Gastroesophageal sphincter (tissue), 4 donors: ENCODE measurements at regions not wholly inside any gene's neighbourhood (a gene's known extent, or its start where the extent isn't known, plus 50 kb on each side); places are given as distances from the start of the nearest gene placed in this dataset.
"Not testable (repeated sequence)": the region's sequence is repeated elsewhere in the genome, so short reads cannot be mapped to it uniquely, and the experiment has no call there.

Experiments used
- ATAC-seq: fragments of 150-250 bp; one replicate; pipeline ENCODE4 v1.9.1; 2016; ENCODE audit warnings: mild to moderate bottlenecking, moderate library complexity
- H3K27ac ChIP-seq, 4 donors: fragments of 200-600 bp; sonication (generic) in 3 of 4; 1 replicate in 3 of 4; 2 replicates in 1 of 4; pipeline ENCODE4 v1.5.1; 2016 to 2019
- H3K27me3 ChIP-seq: fragments of 200-600 bp; sonication (generic); one replicate; pipeline ENCODE4 v1.5.1; 2019
- H3K36me3 ChIP-seq, 2 donors: fragments of 200-600 bp; sonication (generic); one replicate each; pipeline ENCODE4 v1.5.1; 2019; ENCODE audit warnings: control low read depth in 1 of 2
- H3K4me1 ChIP-seq, 3 donors: fragments of 200-600 bp; sonication (generic); 1 replicate in 2 of 3; 2 replicates in 1 of 3; pipeline ENCODE4 v1.5.1; 2016 to 2019; ENCODE audit warnings: control low read depth in 2 of 3
- H3K4me3 ChIP-seq, 2 donors: fragments of 200-600 bp; sonication (generic); one replicate each; pipeline ENCODE4 v1.5.1; 2019; ENCODE audit warnings: mild to moderate bottlenecking in 1 of 2, moderate library complexity in 1 of 2
- H3K9me3 ChIP-seq, 3 donors: fragments of 200-600 bp; sonication (generic); one replicate each; pipeline ENCODE4 v1.5.1; 2017 to 2019; ENCODE audit warnings: control low read depth in 2 of 3
- CTCF ChIP-seq, 4 experiments: fragments of 200-600 bp in 2 of 4; fragments of 450-650 bp in 2 of 4; sonication (generic) in 1 of 4; IDR thresholded peaks; one replicate each; pipeline ENCODE4 v1.5.1; 2017 to 2019; ENCODE audit warnings: antibody characterized with exemption in 4 of 4, mild to moderate bottlenecking in 2 of 4, moderate library complexity in 2 of 4
- EP300 ChIP-seq: sonication (generic); formaldehyde crosslinking; IDR thresholded peaks from one replicate; pipeline ENCODE4 v1.6.1; 2017; ENCODE audit warnings: antibody characterized with exemption, mild to moderate bottlenecking
- POLR2A ChIP-seq, 2 donors: fragments of 450-650 bp; IDR thresholded peaks; one replicate each; pipeline ENCODE4 v1.6.1; 2017; ENCODE audit warnings: antibody characterized with exemption in 2 of 2, mild to moderate bottlenecking in 2 of 2, moderate library complexity in 1 of 2
- POLR2AphosphoS5 ChIP-seq: sonication (generic); formaldehyde crosslinking; IDR thresholded peaks from one replicate; pipeline ENCODE4 v1.6.1; 2017; ENCODE audit warnings: antibody characterized with exemption
- WGBS, 2 donors: methylation state at CpG; one replicate each; pipeline ENCODE4 v1.1.5; 2018; ENCODE audit warnings: low coverage in 1 of 2; 5-methylcytosine and 5-hydroxymethylcytosine counted together

DNA sequence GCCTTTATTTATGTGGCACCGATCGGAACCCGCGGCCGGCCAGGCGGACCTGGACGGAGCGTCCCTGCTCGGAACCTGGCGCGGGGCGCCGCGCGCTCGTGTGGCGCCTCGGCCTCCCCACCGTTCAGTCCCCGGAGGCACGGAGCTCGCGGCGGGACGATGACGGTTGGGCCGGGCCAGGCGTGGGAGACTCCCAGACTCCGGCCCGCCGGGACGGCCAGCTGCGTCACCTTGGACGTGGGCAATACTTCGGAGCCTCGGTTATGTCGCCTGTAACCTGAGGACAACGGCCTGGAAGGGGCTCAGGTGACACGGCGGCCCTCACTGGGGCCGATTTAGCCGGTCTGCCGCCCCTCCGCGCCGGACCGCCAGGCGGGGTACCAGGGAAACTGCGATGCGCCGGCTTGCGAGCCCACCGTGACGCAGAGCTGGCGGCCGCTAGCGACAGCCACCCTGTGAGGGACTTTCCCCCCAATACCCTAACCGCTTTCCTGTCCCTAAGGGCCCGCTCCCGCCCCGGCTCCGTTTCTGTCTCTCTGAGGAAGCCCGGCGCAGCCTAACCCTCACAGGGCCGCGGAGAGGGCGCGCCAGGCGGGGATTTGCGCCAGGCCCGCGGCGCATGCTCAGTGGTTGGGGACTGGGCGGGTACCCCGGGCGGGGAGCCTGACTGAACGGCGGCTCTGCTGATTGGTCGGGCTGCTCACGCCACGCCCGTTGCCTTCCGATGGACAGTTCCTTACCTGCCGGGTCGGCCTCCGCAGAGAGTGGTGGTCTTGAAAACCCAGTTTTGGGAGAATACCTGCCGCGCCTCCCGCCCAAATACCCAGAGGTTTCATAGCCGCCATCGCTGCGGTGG, 109.5 kb upstream of the DOCK9 start:
- Histone ChIP-seq H3K9me3 (no peaks in the 10 kb centered on the region), H3K4me3 (peak overlapping the region; percentile 91), H3K27me3 (no peaks in the 10 kb centered on the region), H3K36me3 (no peaks in the 10 kb centered on the region), H3K27ac (peak overlapping the region; percentile 93 to 100 (median 98)), H3K4me1 (peaks cover 0 to 45% (median 12%) of the 10 kb centered on the region in 3 donors)
- WGBS, 2 donors: no CpG with 5 or more reads among the region's 92 CpGs
- TF ChIP-seq CTCF (IDR thresholded peaks at IDR 0.05) (peak in 3 of 4 experiments; percentile 48 to 65 (median 50)), EP300 (no peak), POLR2AphosphoS5 (peak; percentile 89), POLR2A (IDR thresholded peaks at IDR 0.05) (peak; percentile 86)
- ATAC-seq: peak; percentile 92

GRCh38 chr13:99087954-99088491, 110.2 kb upstream of the DOCK9 start:
- peak overlapping the region; percentile 93 to 100 (median 98) for H3K27ac ChIP-seq
- no peaks in the 10 kb centered on the region for H3K36me3 ChIP-seq
- H3K4me3 ChIP-seq: peak overlapping the region; percentile 91
- H3K27me3 ChIP-seq: no peaks in the 10 kb centered on the region
- H3K9me3 ChIP-seq: no peaks in the 10 kb centered on the region
- WGBS, 2 donors: 32 to 39% methylated on average over 7 to 11 of the region's 16 CpGs
- peak; percentile 18 for ATAC-seq
- H3K4me1 ChIP-seq: peaks cover 0 to 40% (median 12%) of the 10 kb centered on the region in 3 donors
- no peak for TF ChIP-seq CTCF (IDR thresholded peaks at IDR 0.05)
- TF ChIP-seq POLR2AphosphoS5: no peak
- TF ChIP-seq POLR2A (IDR thresholded peaks at IDR 0.05): no peak
- no peak for TF ChIP-seq EP300

DNA sequence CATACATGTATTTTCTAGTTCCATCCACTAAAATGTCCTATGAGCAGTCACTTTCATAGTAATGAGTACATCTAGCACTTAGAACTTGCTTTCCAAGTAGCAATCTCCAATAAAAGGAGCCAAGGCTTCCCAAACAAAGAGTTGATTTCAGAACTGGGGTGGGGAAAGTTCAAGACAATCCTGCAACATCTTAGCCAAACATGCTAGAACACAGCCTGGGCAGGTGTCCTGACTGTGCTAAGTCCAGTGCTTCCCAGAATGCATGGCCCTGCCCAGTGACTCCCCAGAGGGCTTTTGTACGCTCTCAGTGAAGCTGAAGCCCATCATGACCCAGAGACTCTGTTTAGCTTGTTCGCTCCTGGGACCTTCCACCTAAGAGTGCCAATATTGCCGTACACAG, 106.7 kb upstream of the UBAC2 start:
- no peaks in the 10 kb centered on the region for H3K4me1 ChIP-seq
- H3K27ac ChIP-seq: no peak overlapping the region
- no peak for TF ChIP-seq POLR2A (IDR thresholded peaks at IDR 0.05)
- TF ChIP-seq CTCF (IDR thresholded peaks at IDR 0.05): no peak
- no peak for TF ChIP-seq POLR2AphosphoS5
- no peak for TF ChIP-seq EP300
- no peak for ATAC-seq
- H3K4me3 ChIP-seq: no peak overlapping the region
- no peaks in the 10 kb centered on the region for H3K27me3 ChIP-seq
- 81% methylated on average over 3 of the region's 3 CpGs; no CpG with 5 or more reads in 1 of the 2 donors for WGBS, 2 donors
- H3K36me3 ChIP-seq: no peaks in the 10 kb centered on the region
- no peaks in the 10 kb centered on the region for H3K9me3 ChIP-seq

DNA sequence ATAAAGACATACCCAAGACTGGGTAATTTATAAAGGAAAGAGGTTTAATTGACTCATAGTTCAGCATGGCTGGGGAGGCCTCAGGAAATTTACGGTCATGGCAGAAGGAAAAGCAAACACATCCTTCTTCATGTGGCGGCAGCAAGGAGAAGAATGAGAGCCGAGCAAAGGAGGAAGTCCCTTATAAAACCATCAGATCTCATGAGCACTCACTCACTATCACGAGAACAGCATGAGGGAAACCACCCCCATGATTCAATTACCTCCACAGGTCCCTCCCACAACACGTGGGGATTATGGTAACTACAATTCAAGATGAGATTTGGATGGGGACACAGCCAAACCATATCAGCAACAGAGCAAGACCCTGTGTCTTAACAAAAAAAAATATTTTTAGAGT, 98.8 kb upstream of the UBAC2 start:
- not testable (repeated sequence) for H3K36me3 ChIP-seq, H3K4me3 ChIP-seq, ATAC-seq, H3K27me3 ChIP-seq, H3K4me1 ChIP-seq, H3K27ac ChIP-seq, H3K9me3 ChIP-seq
- WGBS, 2 donors: 51 to 57% methylated on average over 2 to 5 of the region's 5 CpGs

DNA sequence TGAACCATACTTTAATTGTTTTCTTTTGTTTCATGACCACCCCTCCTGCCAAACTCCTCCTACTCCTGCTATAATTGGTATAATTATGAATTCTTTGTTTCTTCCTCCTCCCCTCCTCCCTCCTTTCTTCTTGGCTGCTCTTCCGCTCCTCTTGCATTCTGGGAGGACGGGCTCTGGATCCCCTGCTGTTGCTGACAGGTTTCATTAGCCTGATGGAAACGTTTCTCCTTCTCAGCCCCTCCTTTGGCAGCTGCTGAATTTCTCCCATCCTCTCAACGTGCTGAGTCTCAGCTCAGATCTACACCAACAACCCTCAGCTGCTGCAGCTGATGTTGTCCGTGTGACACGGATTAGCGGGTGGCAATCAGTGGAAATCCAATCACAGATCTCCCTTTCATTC, 97.1 kb upstream of the UBAC2 start:
- ATAC-seq: no peak
- no peaks in the 10 kb centered on the region for H3K36me3 ChIP-seq
- TF ChIP-seq EP300: no peak
- TF ChIP-seq CTCF (IDR thresholded peaks at IDR 0.05): no peak
- TF ChIP-seq POLR2AphosphoS5: no peak
- TF ChIP-seq POLR2A (IDR thresholded peaks at IDR 0.05): no peak
- H3K4me3 ChIP-seq: no peak overlapping the region
- WGBS, 2 donors: 30 to 60% methylated on average over 2 to 7 of the region's 7 CpGs
- H3K9me3 ChIP-seq: no peaks in the 10 kb centered on the region
- no peaks in the 10 kb centered on the region for H3K4me1 ChIP-seq
- peaks cover 3% of the 10 kb centered on the region for H3K27me3 ChIP-seq
- H3K27ac ChIP-seq: no peak overlapping the region
